ENCODE measurements at regions not wholly inside any gene's neighbourhood (a gene's known extent, or its start where the extent isn't known, plus 50 kb on each side); places are given as distances from the start of the nearest gene placed in this dataset.
A peak's percentile ranks its signal among the peaks of the same experiment; 100 is the strongest.

DNA sequence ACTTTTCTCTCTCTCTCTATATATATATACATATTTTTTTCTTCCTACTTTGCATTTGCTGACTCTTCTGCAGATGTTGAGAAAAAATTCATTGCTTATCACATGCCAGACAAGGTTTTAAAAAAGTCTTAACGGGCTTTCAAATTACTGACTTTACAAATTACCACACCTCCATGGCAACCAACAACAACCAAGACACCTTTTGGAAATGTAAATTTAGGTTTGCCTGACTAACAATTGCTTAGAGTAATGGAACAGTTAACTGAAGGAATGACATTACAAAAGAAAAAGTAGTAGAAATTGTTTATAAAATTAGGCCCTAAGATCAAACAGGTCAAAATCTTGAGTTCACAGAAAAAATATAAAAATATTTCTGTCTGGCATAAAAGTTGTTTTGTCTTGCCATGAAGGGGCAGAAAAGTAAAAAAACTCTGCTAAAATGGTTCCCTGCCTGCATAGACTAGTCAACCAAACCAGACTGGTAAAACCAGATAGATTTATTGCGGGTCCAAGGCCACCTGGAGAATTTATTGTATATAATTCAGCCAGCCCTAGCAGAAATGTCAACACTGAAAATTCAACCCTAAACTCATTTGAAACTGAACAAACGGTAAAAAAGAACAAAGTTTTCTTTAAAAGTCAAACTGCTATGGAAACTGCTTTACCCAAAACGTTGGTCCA lies 92.8 kb upstream of the FRMD1 start:
- Histone ChIP-seq H3K18ac (ENCODE audit: insufficient read length, low read depth, low read length) (peak overlapping the region; percentile 57), H2BK12ac (ENCODE audit: insufficient read length, low read depth, low read length) (no peak overlapping the region), H3K23ac (ENCODE audit: insufficient read length, low read depth, low read length) (no peak overlapping the region), H3T11ph (ENCODE audit: low read length) (peak overlapping the region; percentile 99), H4K8ac (replicated peaks; ENCODE audit: insufficient read length, low read depth, low read length) (no peak overlapping the region), H3K27ac (ENCODE audit: insufficient read length, low read depth, low read length) (no peak overlapping the region), H3K56ac (ENCODE audit: insufficient read length, low read depth, low read length) (no peak overlapping the region), H3K4me1 (ENCODE audit: insufficient read depth, low read length) (no peaks in the 10 kb centered on the region; the same call in 1 of the 2 replicates), H3K79me1 (ENCODE audit: insufficient read depth, low read depth, low read length, poor library complexity, severe bottlenecking) (no peaks in the 10 kb centered on the region), H3K4ac (ENCODE audit: low read depth, low read length) (no peak overlapping the region; the same call in 1 of the 2 replicates), H2BK120ac (ENCODE audit: low read depth, low read length, poor library complexity, severe bottlenecking) (peak overlapping the region; percentile 88), H2AK5ac (ENCODE audit: insufficient read length, low read length) (no peak overlapping the region), H3K23me2 (ENCODE audit: insufficient read length, low read depth, low read length, poor library complexity, severe bottlenecking) (no peaks in the 10 kb centered on the region), H2BK20ac (ENCODE audit: low read depth, low read length, poor library complexity, severe bottlenecking) (peak overlapping the region; percentile 100), H3K79me2 (ENCODE audit: insufficient read depth, low read length) (no peaks in the 10 kb centered on the region), H3K9me3 (ENCODE audit: control insufficient read depth, low read depth, low read length) (no peaks in the 10 kb centered on the region), H2AFZ (ENCODE audit: low read length) (no peak overlapping the region), H4K5ac (ENCODE audit: insufficient read length, low read depth, low read length) (no peak overlapping the region), H2BK5ac (ENCODE audit: insufficient read length, low read length) (no peak overlapping the region), H2BK15ac (ENCODE audit: low read depth, low read length) (no peak overlapping the region), H3K27me3 (ENCODE audit: insufficient read depth, low read length) (no peaks in the 10 kb centered on the region), H3K14ac (ENCODE audit: insufficient read depth, low read length) (peak overlapping the region; percentile 3; the same call in 1 of the 2 replicates), H3K9ac (ENCODE audit: extremely low read depth, insufficient read length, low read length) (no peak overlapping the region), H3K4me2 (ENCODE audit: insufficient read depth, insufficient read length, low read length) (no peak overlapping the region), H4K91ac (ENCODE audit: insufficient read length, low read depth, low read length) (no peak overlapping the region), H4K20me1 (ENCODE audit: control insufficient read depth, insufficient read depth, insufficient read length) (no peaks in the 10 kb centered on the region)
- Mint-ChIP-seq H3K27me3 (ENCODE audit: low read depth) (no peaks in the 10 kb centered on the region), H3K4me3 (peak overlapping the region in 1 of 2 experiments; percentile 41; a peak in 1 of 5 replicates), H3K9me3 (peaks cover 0 to 8% of the 10 kb centered on the region in 2 experiments; a peak in 3 of 5 replicates), H3K36me3 (ENCODE audit: insufficient read depth in 1 of 3, low read depth in 3 of 3) (peaks cover 0 to 10% (median 0%) of the 10 kb centered on the region in 3 experiments; a peak in 4 of 7 replicates), H3K27ac (peak overlapping the region; percentile 89 to 98 (median 98)), H3K4me1 (peaks cover 46 to 49% of the 10 kb centered on the region in 2 experiments)
- TF ChIP-seq, protein P1, sequence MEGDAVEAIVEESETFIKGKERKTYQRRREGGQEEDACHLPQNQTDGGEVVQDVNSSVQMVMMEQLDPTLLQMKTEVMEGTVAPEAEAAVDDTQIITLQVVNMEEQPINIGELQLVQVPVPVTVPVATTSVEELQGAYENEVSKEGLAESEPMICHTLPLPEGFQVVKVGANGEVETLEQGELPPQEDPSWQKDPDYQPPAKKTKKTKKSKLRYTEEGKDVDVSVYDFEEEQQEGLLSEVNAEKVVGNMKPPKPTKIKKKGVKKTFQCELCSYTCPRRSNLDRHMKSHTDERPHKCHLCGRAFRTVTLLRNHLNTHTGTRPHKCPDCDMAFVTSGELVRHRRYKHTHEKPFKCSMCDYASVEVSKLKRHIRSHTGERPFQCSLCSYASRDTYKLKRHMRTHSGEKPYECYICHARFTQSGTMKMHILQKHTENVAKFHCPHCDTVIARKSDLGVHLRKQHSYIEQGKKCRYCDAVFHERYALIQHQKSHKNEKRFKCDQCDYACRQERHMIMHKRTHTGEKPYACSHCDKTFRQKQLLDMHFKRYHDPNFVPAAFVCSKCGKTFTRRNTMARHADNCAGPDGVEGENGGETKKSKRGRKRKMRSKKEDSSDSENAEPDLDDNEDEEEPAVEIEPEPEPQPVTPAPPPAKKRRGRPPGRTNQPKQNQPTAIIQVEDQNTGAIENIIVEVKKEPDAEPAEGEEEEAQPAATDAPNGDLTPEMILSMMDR (conservative IDR thresholded peaks at IDR 0.05), result no peak
- WGBS (ENCODE audit: extremely low coverage, insufficient read length, low lambda C conversion rate), result no CpG with 5 or more reads among the region's 4 CpGs
- DNase-seq, result no peak
